ENCODE measurements at regions not wholly inside any gene's neighbourhood (a gene's known extent, or its start where the extent isn't known, plus 50 kb on each side); places are given as distances from the start of the nearest gene placed in this dataset.

GRCh38 chr5:29770936-29771335 is 1422.5 kb upstream of the CDH6 start:
- TF ChIP-seq, protein P1, sequence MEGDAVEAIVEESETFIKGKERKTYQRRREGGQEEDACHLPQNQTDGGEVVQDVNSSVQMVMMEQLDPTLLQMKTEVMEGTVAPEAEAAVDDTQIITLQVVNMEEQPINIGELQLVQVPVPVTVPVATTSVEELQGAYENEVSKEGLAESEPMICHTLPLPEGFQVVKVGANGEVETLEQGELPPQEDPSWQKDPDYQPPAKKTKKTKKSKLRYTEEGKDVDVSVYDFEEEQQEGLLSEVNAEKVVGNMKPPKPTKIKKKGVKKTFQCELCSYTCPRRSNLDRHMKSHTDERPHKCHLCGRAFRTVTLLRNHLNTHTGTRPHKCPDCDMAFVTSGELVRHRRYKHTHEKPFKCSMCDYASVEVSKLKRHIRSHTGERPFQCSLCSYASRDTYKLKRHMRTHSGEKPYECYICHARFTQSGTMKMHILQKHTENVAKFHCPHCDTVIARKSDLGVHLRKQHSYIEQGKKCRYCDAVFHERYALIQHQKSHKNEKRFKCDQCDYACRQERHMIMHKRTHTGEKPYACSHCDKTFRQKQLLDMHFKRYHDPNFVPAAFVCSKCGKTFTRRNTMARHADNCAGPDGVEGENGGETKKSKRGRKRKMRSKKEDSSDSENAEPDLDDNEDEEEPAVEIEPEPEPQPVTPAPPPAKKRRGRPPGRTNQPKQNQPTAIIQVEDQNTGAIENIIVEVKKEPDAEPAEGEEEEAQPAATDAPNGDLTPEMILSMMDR (IDR thresholded peaks at IDR 0.05): no peak
- no peak for TF ChIP-seq POLR2A (IDR thresholded peaks at IDR 0.05)

All from body of pancreas (tissue), 4 donors.